WTC11 (cell line): ENCODE measurements at regions not wholly inside any gene's neighbourhood (a gene's known extent, or its start where the extent isn't known, plus 50 kb on each side); places are given as distances from the start of the nearest gene placed in this dataset.

Experiments
- ATAC-seq: fragments of 200-7000 bp; cut with Tn5 transposase; 2 replicates; pipeline ENCODE4 v1.10.0; 2021; ENCODE audit warnings: mild to moderate bottlenecking, moderate library complexity
- CTCF ChIA-PET: fragments of 300-600 bp; sonication (Branson Sonifier 250); formaldehyde crosslinking; loops from one replicate; lab custom pipeline; 2021; ENCODE audit warnings: antibody characterized with exemption; lab: Charles Lee
- POLR2A ChIA-PET: fragments of 350-600 bp; sonication (Branson Sonifier 250); formaldehyde crosslinking; loops from one replicate; lab custom pipeline; 2021; ENCODE audit warnings: antibody characterized with exemption; lab: Charles Lee
- DNase-seq: peaks from one replicate; pipeline ENCODE4 v3.0.0; 2021; ENCODE audit warnings: low spot score
- H3K27ac Mint-ChIP-seq: 2 replicates; pipeline ENCODE4 v1.8.0; 2021; ENCODE audit warnings: mixed read lengths
- H3K27me3 Mint-ChIP-seq: 2 replicates; pipeline ENCODE4 v1.8.0; 2021; ENCODE audit warnings: low read depth, mild to moderate bottlenecking, moderate library complexity, mixed read lengths
- H3K36me3 Mint-ChIP-seq: 2 replicates; pipeline ENCODE4 v1.8.0; 2021; ENCODE audit warnings: mixed read lengths
- H3K4me1 Mint-ChIP-seq: 2 replicates; pipeline ENCODE4 v1.8.0; 2022; ENCODE audit warnings: mixed read lengths
- H3K4me3 Mint-ChIP-seq: 2 replicates; pipeline ENCODE4 v1.8.0; 2021; ENCODE audit warnings: mild to moderate bottlenecking, moderate library complexity, mixed read lengths
- H3K9me3 Mint-ChIP-seq: 2 replicates; pipeline ENCODE4 v1.8.0; 2021; ENCODE audit warnings: mixed read lengths
- AR ChIP-seq: fragments of 250-450 bp; sonication (Bioruptor Pico); IDR thresholded peaks from 2 replicates; pipeline ENCODE4 v1.9.0; 2021; ENCODE audit warnings: mild to moderate bottlenecking
- ARID4B ChIP-seq: sonication (generic); formaldehyde crosslinking; IDR thresholded peaks from 2 replicates; pipeline ENCODE4 v1.8.0; 2023; ENCODE audit warnings: missing genetic modification reagents, mild to moderate bottlenecking, borderline replicate concordance
- ATF3 ChIP-seq: sonication (generic); formaldehyde crosslinking; conservative IDR thresholded peaks from 2 replicates; pipeline ENCODE4 v1.8.1; 2022; ENCODE audit warnings: mild to moderate bottlenecking, missing genetic modification reagents
- CREB1 ChIP-seq: sonication (generic); formaldehyde crosslinking; IDR thresholded peaks from 2 replicates; pipeline ENCODE4 v1.8.0; 2023; ENCODE audit warnings: mild to moderate bottlenecking, missing genetic modification reagents
- ELF4 ChIP-seq: sonication (generic); formaldehyde crosslinking; IDR thresholded peaks from 2 replicates; pipeline ENCODE4 v1.8.1; 2022; ENCODE audit warnings: low read depth, mild to moderate bottlenecking, moderate library complexity, missing genetic modification reagents
- ESRRA ChIP-seq: sonication (generic); formaldehyde crosslinking; IDR thresholded peaks from 2 replicates; pipeline ENCODE4 v1.8.1; 2022; ENCODE audit warnings: mild to moderate bottlenecking, missing genetic modification reagents, borderline replicate concordance
- FOXJ3 ChIP-seq: sonication (generic); formaldehyde crosslinking; IDR thresholded peaks from 2 replicates; pipeline ENCODE4 v1.9.0; 2021; ENCODE audit warnings: missing genetic modification reagents, mild to moderate bottlenecking, borderline replicate concordance
- FOXK1 ChIP-seq: sonication (generic); formaldehyde crosslinking; IDR thresholded peaks from 2 replicates; pipeline ENCODE4 v1.8.0; 2022; ENCODE audit warnings: mild to moderate bottlenecking, moderate library complexity, missing genetic modification reagents
- JAZF1 ChIP-seq: fragments of 250-450 bp; sonication (Bioruptor Pico); IDR thresholded peaks from 2 replicates; pipeline ENCODE4 v1.9.0; 2021; ENCODE audit warnings: moderate library complexity, mild to moderate bottlenecking, inconsistent platforms
- MAX ChIP-seq: sonication (generic); formaldehyde crosslinking; IDR thresholded peaks from 2 replicates; pipeline ENCODE4 v1.8.0; 2022; ENCODE audit warnings: mild to moderate bottlenecking, missing genetic modification reagents
- MXD4 ChIP-seq: fragments of 250-450 bp; sonication (Bioruptor Pico); IDR thresholded peaks from 2 replicates; pipeline ENCODE4 v1.8.0; 2021; ENCODE audit warnings: mild to moderate bottlenecking, moderate library complexity, borderline replicate concordance
- NR1H2 ChIP-seq: sonication (generic); formaldehyde crosslinking; IDR thresholded peaks from 2 replicates; pipeline ENCODE4 v1.9.0; 2021; ENCODE audit warnings: mild to moderate bottlenecking, moderate library complexity, missing genetic modification reagents
- NR2C2 ChIP-seq: sonication (generic); formaldehyde crosslinking; IDR thresholded peaks from 2 replicates; pipeline ENCODE4 v1.8.0; 2022; ENCODE audit warnings: mild to moderate bottlenecking, missing genetic modification reagents
- RELA ChIP-seq: sonication (generic); formaldehyde crosslinking; IDR thresholded peaks from 2 replicates; pipeline ENCODE4 v1.8.1; 2022; ENCODE audit warnings: missing genetic modification reagents, mild to moderate bottlenecking, borderline replicate concordance
- SMAD4 ChIP-seq: sonication (generic); formaldehyde crosslinking; IDR thresholded peaks from 2 replicates; pipeline ENCODE4 v1.8.0; 2022; ENCODE audit warnings: mild to moderate bottlenecking, missing genetic modification reagents
- ZNF219 ChIP-seq: sonication (generic); formaldehyde crosslinking; IDR thresholded peaks from 2 replicates; pipeline ENCODE4 v1.8.0; 2023; ENCODE audit warnings: missing genetic modification reagents, mild to moderate bottlenecking, borderline replicate concordance
- ZNF317 ChIP-seq: sonication (generic); formaldehyde crosslinking; IDR thresholded peaks from 2 replicates; pipeline ENCODE4 v1.8.1; 2023; ENCODE audit warnings: low read depth, mild to moderate bottlenecking, moderate library complexity, missing genetic modification reagents, borderline replicate concordance
- ZNF396 ChIP-seq: fragments of 250-450 bp; sonication (Bioruptor Pico); IDR thresholded peaks from 2 replicates; pipeline ENCODE4 v1.8.0; 2021; ENCODE audit warnings: mild to moderate bottlenecking, moderate library complexity, borderline replicate concordance
- ZSCAN18 ChIP-seq: fragments of 250-450 bp; sonication (Bioruptor Pico); IDR thresholded peaks from 2 replicates; pipeline ENCODE4 v2.1.2; 2022; ENCODE audit warnings: mild to moderate bottlenecking, moderate library complexity
- TF ChIP-seq, protein P1 (sequence below): sonication (generic); formaldehyde crosslinking; IDR thresholded peaks from 2 replicates; pipeline ENCODE4 v1.8.1; 2022; ENCODE audit warnings: low read depth, mild to moderate bottlenecking, moderate library complexity, missing genetic modification reagents, borderline replicate concordance
- TF ChIP-seq, protein P2 (sequence below): sonication (generic); formaldehyde crosslinking; IDR thresholded peaks from 2 replicates; pipeline ENCODE4 v1.8.0; 2022; ENCODE audit warnings: mild to moderate bottlenecking, missing genetic modification reagents
- TF ChIP-seq, protein P3 (sequence below): sonication (generic); formaldehyde crosslinking; IDR thresholded peaks from 2 replicates; pipeline ENCODE4 v1.8.1; 2023; ENCODE audit warnings: mild to moderate bottlenecking, moderate library complexity, missing genetic modification reagents

GRCh38 chr1:106620521-106620954 is 435.9 kb upstream of the PRMT6 start:
- Mint-ChIP-seq H3K27ac (no peak overlapping the region), H3K27me3 (no peaks in the 10 kb centered on the region), H3K9me3 (peaks cover 5% of the 10 kb centered on the region), H3K4me1 (no peaks in the 10 kb centered on the region), H3K4me3 (no peak overlapping the region), H3K36me3 (no peaks in the 10 kb centered on the region)
- no peak for ATAC-seq
- DNase-seq: no peak
- POLR2A ChIA-PET: no interaction called here
- CTCF ChIA-PET: no interaction called here
- TF ChIP-seq ESRRA: no peak
- TF ChIP-seq MAX (CRISPR knock-in tag): no peak
- TF ChIP-seq FOXK1 (CRISPR knock-in tag): no peak
- no peak for TF ChIP-seq MXD4
- no peak for TF ChIP-seq NR1H2
- TF ChIP-seq JAZF1 (CRISPR knock-in tag): no peak
- no peak for TF ChIP-seq FOXJ3 (CRISPR knock-in tag)
- TF ChIP-seq, protein P1, sequence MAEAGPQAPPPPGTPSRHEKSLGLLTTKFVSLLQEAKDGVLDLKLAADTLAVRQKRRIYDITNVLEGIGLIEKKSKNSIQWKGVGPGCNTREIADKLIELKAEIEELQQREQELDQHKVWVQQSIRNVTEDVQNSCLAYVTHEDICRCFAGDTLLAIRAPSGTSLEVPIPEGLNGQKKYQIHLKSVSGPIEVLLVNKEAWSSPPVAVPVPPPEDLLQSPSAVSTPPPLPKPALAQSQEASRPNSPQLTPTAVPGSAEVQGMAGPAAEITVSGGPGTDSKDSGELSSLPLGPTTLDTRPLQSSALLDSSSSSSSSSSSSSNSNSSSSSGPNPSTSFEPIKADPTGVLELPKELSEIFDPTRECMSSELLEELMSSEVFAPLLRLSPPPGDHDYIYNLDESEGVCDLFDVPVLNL (CRISPR knock-in tag): no peak
- TF ChIP-seq ZNF396 (CRISPR knock-in tag): no peak
- TF ChIP-seq, protein P2, sequence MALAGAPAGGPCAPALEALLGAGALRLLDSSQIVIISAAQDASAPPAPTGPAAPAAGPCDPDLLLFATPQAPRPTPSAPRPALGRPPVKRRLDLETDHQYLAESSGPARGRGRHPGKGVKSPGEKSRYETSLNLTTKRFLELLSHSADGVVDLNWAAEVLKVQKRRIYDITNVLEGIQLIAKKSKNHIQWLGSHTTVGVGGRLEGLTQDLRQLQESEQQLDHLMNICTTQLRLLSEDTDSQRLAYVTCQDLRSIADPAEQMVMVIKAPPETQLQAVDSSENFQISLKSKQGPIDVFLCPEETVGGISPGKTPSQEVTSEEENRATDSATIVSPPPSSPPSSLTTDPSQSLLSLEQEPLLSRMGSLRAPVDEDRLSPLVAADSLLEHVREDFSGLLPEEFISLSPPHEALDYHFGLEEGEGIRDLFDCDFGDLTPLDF: no peak
- TF ChIP-seq SMAD4 (CRISPR knock-in tag): no peak
- no peak for TF ChIP-seq ZSCAN18 (CRISPR knock-in tag)
- TF ChIP-seq RELA (CRISPR knock-in tag): no peak

DNA sequence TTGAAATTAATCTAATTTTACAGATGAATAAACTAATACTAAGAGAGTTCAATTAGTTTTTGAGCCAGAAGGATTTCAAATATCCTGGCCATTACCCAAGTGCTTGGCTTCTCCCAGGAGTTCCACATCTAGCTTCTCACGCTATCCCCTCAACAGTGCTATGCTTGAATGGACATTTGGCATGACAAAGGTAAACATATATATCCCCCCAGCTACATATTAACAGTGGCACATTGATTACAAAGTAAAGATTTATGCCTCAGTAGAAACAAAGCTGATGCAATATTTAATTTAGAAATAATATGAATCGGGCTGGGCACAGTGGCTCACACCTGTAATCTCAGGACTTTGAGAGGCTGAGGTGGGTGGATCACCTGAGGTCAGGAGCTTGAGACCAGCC is 434.6 kb upstream of the PRMT6 start:
- no peaks in the 10 kb centered on the region for H3K27me3 Mint-ChIP-seq
- H3K4me3 Mint-ChIP-seq: no peak overlapping the region
- POLR2A ChIA-PET: no interaction called here
- no peaks in the 10 kb centered on the region for H3K4me1 Mint-ChIP-seq
- H3K36me3 Mint-ChIP-seq: no peaks in the 10 kb centered on the region
- DNase-seq (no peak), ATAC-seq (no peak)
- H3K27ac Mint-ChIP-seq: no peak overlapping the region
- CTCF ChIA-PET: no interaction called here
- peaks cover 18% of the 10 kb centered on the region for H3K9me3 Mint-ChIP-seq
- TF ChIP-seq JAZF1 (CRISPR knock-in tag) (no peak), ATF3 (no peak), NR2C2 (no peak), ELF4 (CRISPR knock-in tag) (no peak), ZNF219 (CRISPR knock-in tag) (no peak), CREB1 (CRISPR knock-in tag) (no peak), ESRRA (no peak), ZNF317 (no peak), ARID4B (CRISPR knock-in tag) (no peak), AR (CRISPR knock-in tag) (no peak)
- TF ChIP-seq, protein P3, sequence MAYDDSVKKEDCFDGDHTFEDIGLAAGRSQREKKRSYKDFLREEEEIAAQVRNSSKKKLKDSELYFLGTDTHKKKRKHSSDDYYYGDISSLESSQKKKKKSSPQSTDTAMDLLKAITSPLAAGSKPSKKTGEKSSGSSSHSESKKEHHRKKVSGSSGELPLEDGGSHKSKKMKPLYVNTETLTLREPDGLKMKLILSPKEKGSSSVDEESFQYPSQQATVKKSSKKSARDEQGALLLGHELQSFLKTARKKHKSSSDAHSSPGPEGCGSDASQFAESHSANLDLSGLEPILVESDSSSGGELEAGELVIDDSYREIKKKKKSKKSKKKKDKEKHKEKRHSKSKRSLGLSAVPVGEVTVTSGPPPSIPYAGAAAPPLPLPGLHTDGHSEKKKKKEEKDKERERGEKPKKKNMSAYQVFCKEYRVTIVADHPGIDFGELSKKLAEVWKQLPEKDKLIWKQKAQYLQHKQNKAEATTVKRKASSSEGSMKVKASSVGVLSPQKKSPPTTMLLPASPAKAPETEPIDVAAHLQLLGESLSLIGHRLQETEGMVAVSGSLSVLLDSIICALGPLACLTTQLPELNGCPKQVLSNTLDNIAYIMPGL (CRISPR knock-in tag): no peak
